ENCODE measurements at regions not wholly inside any gene's neighbourhood (a gene's known extent, or its start where the extent isn't known, plus 50 kb on each side); places are given as distances from the start of the nearest gene placed in this dataset.

- dilution Hi-C loops (cut with MboI; ENCODE audit: extremely low pct_ligation_motif_present, low sequenced_read_pairs): no loop called here
- TF ChIP-seq CTCF (optimal IDR thresholded peaks at IDR 0.05 in 1 of 3, IDR thresholded peaks at IDR 0.05 in 1 of 3, conservative IDR thresholded peaks at IDR 0.05 in 1 of 3; ENCODE audit: extremely low read depth in 1 of 3, insufficient read depth in 2 of 3, low read length in 3 of 3) (no peak), EZH2 (IDR thresholded peaks at IDR 0.05; ENCODE audit: low read length) (no peak)
- no peak for DNase-seq (ENCODE audit: low read depth, low spot score)
- Histone ChIP-seq H3K9ac (ENCODE audit: control insufficient read depth, extremely low read depth, insufficient read depth, low read length) (no peak overlapping the region), H2AFZ (ENCODE audit: control insufficient read depth, low read length) (no peak overlapping the region), H4K20me1 (ENCODE audit: control insufficient read depth, extremely low read depth, insufficient read depth, low read length) (no peaks in the 10 kb centered on the region), H3K27me3 (ENCODE audit: control insufficient read depth, extremely low read depth, insufficient read depth, low read length) (no peaks in the 10 kb centered on the region), H3K9me3 (ENCODE audit: control insufficient read depth, low read depth, low read length) (no peaks in the 10 kb centered on the region), H3K4me2 (ENCODE audit: control insufficient read depth, extremely low read depth, insufficient read depth, low read depth, low read length) (no peak overlapping the region), H3K36me3 (ENCODE audit: control insufficient read depth in 2 of 2, extremely low read depth in 1 of 2, insufficient read depth in 2 of 2, low read length in 2 of 2) (no peaks in the 10 kb centered on the region), H3K9me1 (ENCODE audit: control insufficient read depth, extremely low read depth, insufficient read depth, low read length) (no peaks in the 10 kb centered on the region), H3K79me2 (ENCODE audit: control insufficient read depth, insufficient read depth, low read length) (no peaks in the 10 kb centered on the region), H3K4me3 (ENCODE audit: control insufficient read depth in 2 of 3, extremely low read depth in 1 of 3, insufficient read depth in 2 of 3, low read depth in 1 of 3, low read length in 3 of 3) (no peak overlapping the region), H3K4me1 (ENCODE audit: control insufficient read depth, extremely low read depth, insufficient read depth, low read length) (peaks cover 8% of the 10 kb centered on the region), H3K27ac (ENCODE audit: control insufficient read depth, insufficient read depth, low read length) (no peak overlapping the region)
- FAIRE-seq: no peak
Measured at GRCh38 chr13:40148742-40149141, 493.3 kb downstream of the COG6 start.

- peaks cover 8% of the 10 kb centered on the region for H3K4me1 ChIP-seq (ENCODE audit: control insufficient read depth, extremely low read depth, insufficient read depth, low read length)
- H3K4me2 ChIP-seq (ENCODE audit: control insufficient read depth, extremely low read depth, insufficient read depth, low read depth, low read length): no peak overlapping the region
- H3K79me2 ChIP-seq (ENCODE audit: control insufficient read depth, insufficient read depth, low read length): no peaks in the 10 kb centered on the region
- no peaks in the 10 kb centered on the region for H4K20me1 ChIP-seq (ENCODE audit: control insufficient read depth, extremely low read depth, insufficient read depth, low read length)
- dilution Hi-C loops (cut with MboI; ENCODE audit: extremely low pct_ligation_motif_present, low sequenced_read_pairs): no loop called here
- no peaks in the 10 kb centered on the region for H3K9me3 ChIP-seq (ENCODE audit: control insufficient read depth, low read depth, low read length)
- no peaks in the 10 kb centered on the region for H3K27me3 ChIP-seq (ENCODE audit: control insufficient read depth, extremely low read depth, insufficient read depth, low read length)
- no peak overlapping the region for H3K9ac ChIP-seq (ENCODE audit: control insufficient read depth, extremely low read depth, insufficient read depth, low read length)
- peak; percentile 85 for FAIRE-seq
- peak overlapping the region; percentile 28 for H2AFZ ChIP-seq (ENCODE audit: control insufficient read depth, low read length)
- TF ChIP-seq CTCF (optimal IDR thresholded peaks at IDR 0.05 in 1 of 3, IDR thresholded peaks at IDR 0.05 in 1 of 3, conservative IDR thresholded peaks at IDR 0.05 in 1 of 3; ENCODE audit: extremely low read depth in 1 of 3, insufficient read depth in 2 of 3, low read length in 3 of 3) (no peak), EZH2 (IDR thresholded peaks at IDR 0.05; ENCODE audit: low read length) (no peak)
- no peak for DNase-seq (ENCODE audit: low read depth, low spot score)
- no peak overlapping the region for H3K4me3 ChIP-seq (ENCODE audit: control insufficient read depth in 2 of 3, extremely low read depth in 1 of 3, insufficient read depth in 2 of 3, low read depth in 1 of 3, low read length in 3 of 3)
- no peaks in the 10 kb centered on the region for H3K9me1 ChIP-seq (ENCODE audit: control insufficient read depth, extremely low read depth, insufficient read depth, low read length)
- H3K27ac ChIP-seq (ENCODE audit: control insufficient read depth, insufficient read depth, low read length): no peak overlapping the region
- H3K36me3 ChIP-seq (ENCODE audit: control insufficient read depth in 2 of 2, extremely low read depth in 1 of 2, insufficient read depth in 2 of 2, low read length in 2 of 2): no peaks in the 10 kb centered on the region
Measured at GRCh38 chr13:40149611-40150274, 494.3 kb downstream of the COG6 start.

All from keratinocyte (primary cell).